HG03442 (cell line): ENCODE measurements at regions not wholly inside any gene's neighbourhood (a gene's known extent, or its start where the extent isn't known, plus 50 kb on each side); places are given as distances from the start of the nearest gene placed in this dataset.
"Not testable (repeated sequence)": the region's sequence is repeated elsewhere in the genome, so short reads cannot be mapped to it uniquely, and the experiment has no call there.

Experiments
- ATAC-seq: cut with Tn5 transposase; IDR thresholded peaks from one replicate; pipeline ENCODE4 v1.9.1; 2021; ENCODE audit warnings: mild to moderate bottlenecking, moderate library complexity; ENCODE audit not compliant: unreplicated experiment

- no peak for ATAC-seq
These were observed 135.9 kb downstream of the ZNF92 start for GRCh38 chr7:65509368-65510186.

GRCh38 chr7:65510187-65510538 lies 136.5 kb downstream of the ZNF92 start:
- not testable (repeated sequence) for ATAC-seq

GRCh38 chr7:65519751-65520150 lies 146.1 kb downstream of the ZNF92 start:
- ATAC-seq = not testable (repeated sequence)

GRCh38 chr7:65545465-65546161 lies 172.0 kb downstream of the ZNF92 start:
- ATAC-seq = not testable (repeated sequence)

GRCh38 chr7:65549589-65550443 lies 176.2 kb downstream of the ZNF92 start:
- not testable (repeated sequence) for ATAC-seq

- ATAC-seq = not testable (repeated sequence)
These were observed 176.8 kb downstream of the ZNF92 start for GRCh38 chr7:65550444-65550809.

GRCh38 chr7:65551042-65551441 lies 177.4 kb downstream of the ZNF92 start:
- ATAC-seq = not testable (repeated sequence)

- ATAC-seq = not testable (repeated sequence)
These were observed 181.2 kb downstream of the ZNF92 start for GRCh38 chr7:65554553-65555476.

GRCh38 chr7:65558584-65558983 lies 184.9 kb downstream of the ZNF92 start:
- ATAC-seq = not testable (repeated sequence)

GRCh38 chr7:65561786-65562372 lies 188.2 kb downstream of the ZNF92 start:
- ATAC-seq = not testable (repeated sequence)

- peak; percentile 64 for ATAC-seq
These were observed 188.9 kb downstream of the ZNF92 start for GRCh38 chr7:65562522-65562921.

- ATAC-seq = not testable (repeated sequence)
These were observed 189.7 kb downstream of the ZNF92 start for GRCh38 chr7:65563333-65563732.

GRCh38 chr7:65568226-65568625 lies 194.6 kb downstream of the ZNF92 start:
- not testable (repeated sequence) for ATAC-seq

GRCh38 chr7:65570990-65571389 lies 197.3 kb downstream of the ZNF92 start:
- not testable (repeated sequence) for ATAC-seq

- not testable (repeated sequence) for ATAC-seq
These were observed 198.9 kb downstream of the ZNF92 start for GRCh38 chr7:65572581-65572980.

GRCh38 chr7:65576370-65576769 lies 202.7 kb downstream of the ZNF92 start:
- ATAC-seq = not testable (repeated sequence)

- not testable (repeated sequence) for ATAC-seq
These were observed 209.0 kb downstream of the ZNF92 start for GRCh38 chr7:65582518-65583119.

GRCh38 chr7:65602495-65602894 lies 228.8 kb downstream of the ZNF92 start:
- not testable (repeated sequence) for ATAC-seq

GRCh38 chr7:65609131-65609530 lies 235.5 kb downstream of the ZNF92 start:
- no peak for ATAC-seq
